Type B pancreatic cell (in vitro differentiated cells): ENCODE measurements at regions not wholly inside any gene's neighbourhood (a gene's known extent, or its start where the extent isn't known, plus 50 kb on each side); places are given as distances from the start of the nearest gene placed in this dataset.
"Not testable (repeated sequence)": the region's sequence is repeated elsewhere in the genome, so short reads cannot be mapped to it uniquely, and the experiment has no call there.

ENCODE experiments used
- DNase-seq: peaks from one replicate; pipeline ENCODE4 v3.0.0; 2021; ENCODE audit warnings: mixed read lengths; ENCODE audit not compliant: unreplicated experiment; ENCODE audit errors: extremely low spot score
- H3K27ac Mint-ChIP-seq: 2 replicates; pipeline ENCODE4 v1.8.0; 2021; ENCODE audit warnings: mild to moderate bottlenecking, mixed read lengths
- H3K27me3 Mint-ChIP-seq: 2 replicates; pipeline ENCODE4 v1.8.0; 2021; ENCODE audit warnings: mixed read lengths
- H3K36me3 Mint-ChIP-seq: 2 replicates; pipeline ENCODE4 v1.8.0; 2021; ENCODE audit warnings: mixed read lengths
- H3K4me1 Mint-ChIP-seq: one replicate; pipeline ENCODE4 v1.8.0; 2021; ENCODE audit warnings: mixed read lengths; ENCODE audit not compliant: unreplicated experiment
- H3K4me3 Mint-ChIP-seq: 2 replicates; pipeline ENCODE4 v1.8.0; 2021; ENCODE audit warnings: mild to moderate bottlenecking, mixed read lengths
- H3K9me3 Mint-ChIP-seq: 2 replicates; pipeline ENCODE4 v1.8.0; 2021; ENCODE audit warnings: mixed read lengths
- TF ChIP-seq, protein P1 (sequence below): fragments of 200-600 bp; sonication (generic); conservative IDR thresholded peaks from 2 replicates; pipeline ENCODE4 v1.5.0; 2021; ENCODE audit warnings: antibody characterized with exemption, mild to moderate bottlenecking

DNA sequence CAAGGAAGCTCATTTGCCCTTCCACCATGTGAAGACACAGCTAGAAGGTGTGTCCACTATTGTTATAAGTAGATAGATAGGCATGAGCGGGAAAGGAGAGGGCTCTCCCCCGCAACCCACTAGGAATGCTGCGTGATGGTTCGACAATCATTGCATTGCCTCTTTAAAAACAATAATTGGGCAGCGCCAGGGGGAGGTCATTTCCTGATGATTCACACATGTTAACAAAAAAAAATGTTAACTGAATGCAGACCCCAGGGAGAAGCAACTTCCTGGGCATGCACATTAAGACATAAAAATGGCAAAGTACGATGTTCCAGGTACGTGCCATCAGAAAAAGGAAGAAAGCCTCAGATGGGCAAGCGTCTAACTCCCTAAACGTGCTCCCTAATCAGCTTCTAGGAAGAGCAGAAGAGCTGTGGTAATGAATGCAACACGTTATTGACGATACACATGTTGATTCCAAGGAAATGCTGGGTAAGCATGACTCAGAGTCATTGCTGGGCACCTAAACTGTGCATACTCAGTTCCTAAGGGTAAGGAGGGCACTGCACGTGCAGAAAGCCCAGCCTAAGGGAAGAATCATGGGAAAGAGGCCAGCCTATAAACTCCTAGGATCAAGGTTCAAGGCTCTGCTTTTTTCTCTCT, 113.7 kb downstream of the FAM217A start:
- Mint-ChIP-seq H3K4me1 (peaks cover 15% of the 10 kb centered on the region), H3K36me3 (no peaks in the 10 kb centered on the region), H3K4me3 (no peak overlapping the region), H3K9me3 (no peaks in the 10 kb centered on the region), H3K27ac (no peak overlapping the region), H3K27me3 (no peaks in the 10 kb centered on the region)
- TF ChIP-seq, protein P1, sequence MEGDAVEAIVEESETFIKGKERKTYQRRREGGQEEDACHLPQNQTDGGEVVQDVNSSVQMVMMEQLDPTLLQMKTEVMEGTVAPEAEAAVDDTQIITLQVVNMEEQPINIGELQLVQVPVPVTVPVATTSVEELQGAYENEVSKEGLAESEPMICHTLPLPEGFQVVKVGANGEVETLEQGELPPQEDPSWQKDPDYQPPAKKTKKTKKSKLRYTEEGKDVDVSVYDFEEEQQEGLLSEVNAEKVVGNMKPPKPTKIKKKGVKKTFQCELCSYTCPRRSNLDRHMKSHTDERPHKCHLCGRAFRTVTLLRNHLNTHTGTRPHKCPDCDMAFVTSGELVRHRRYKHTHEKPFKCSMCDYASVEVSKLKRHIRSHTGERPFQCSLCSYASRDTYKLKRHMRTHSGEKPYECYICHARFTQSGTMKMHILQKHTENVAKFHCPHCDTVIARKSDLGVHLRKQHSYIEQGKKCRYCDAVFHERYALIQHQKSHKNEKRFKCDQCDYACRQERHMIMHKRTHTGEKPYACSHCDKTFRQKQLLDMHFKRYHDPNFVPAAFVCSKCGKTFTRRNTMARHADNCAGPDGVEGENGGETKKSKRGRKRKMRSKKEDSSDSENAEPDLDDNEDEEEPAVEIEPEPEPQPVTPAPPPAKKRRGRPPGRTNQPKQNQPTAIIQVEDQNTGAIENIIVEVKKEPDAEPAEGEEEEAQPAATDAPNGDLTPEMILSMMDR, result no peak
- DNase-seq, result no peak

DNA sequence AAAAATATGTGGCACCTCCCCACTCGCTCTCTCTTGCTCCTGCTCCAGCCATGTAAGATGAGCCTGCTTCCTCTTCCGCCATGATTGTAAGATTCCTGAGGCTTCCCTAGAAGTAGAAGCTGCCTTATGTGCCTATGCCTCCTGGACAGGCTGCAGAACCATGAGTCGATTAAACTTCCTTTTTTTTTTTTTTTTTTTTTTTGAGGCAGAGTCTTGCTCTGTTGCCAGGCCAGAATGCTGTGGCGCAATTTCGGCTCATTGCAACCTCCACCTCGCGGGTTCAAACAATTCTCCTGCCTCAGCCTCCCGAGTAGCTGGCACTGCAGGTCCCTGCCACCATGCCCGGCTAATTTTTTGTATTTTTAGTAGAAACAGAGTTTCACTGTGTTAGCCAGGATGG, 112.5 kb downstream of the FAM217A start:
- TF ChIP-seq, protein P1, result no peak
- DNase-seq, result no peak
- H3K4me1 Mint-ChIP-seq, result peaks cover 15% of the 10 kb centered on the region
- H3K9me3 Mint-ChIP-seq, result no peaks in the 10 kb centered on the region
- H3K4me3 Mint-ChIP-seq, result no peak overlapping the region
- H3K27me3 Mint-ChIP-seq, result no peaks in the 10 kb centered on the region
- no peak overlapping the region for H3K27ac Mint-ChIP-seq
- H3K36me3 Mint-ChIP-seq, result no peaks in the 10 kb centered on the region

DNA sequence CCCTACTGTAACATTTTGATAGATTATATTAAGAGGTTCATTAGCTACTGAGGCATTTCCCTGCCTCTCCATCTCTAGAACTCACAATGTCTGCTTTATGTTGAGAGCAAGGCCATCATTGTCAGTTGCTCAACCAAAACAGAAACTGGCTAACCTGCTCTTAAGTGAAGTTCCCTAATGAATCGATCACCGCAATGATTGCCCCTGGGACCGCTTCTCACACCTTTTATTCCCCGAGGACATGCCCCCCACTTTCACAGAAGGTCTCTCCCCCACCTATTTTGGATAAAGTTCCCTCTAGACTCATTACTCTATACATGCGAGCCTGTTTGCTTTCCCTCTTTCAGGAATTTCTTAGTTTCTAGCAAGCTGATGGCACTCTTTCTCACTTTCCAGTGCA, 108.8 kb downstream of the FAM217A start:
- TF ChIP-seq, protein P1, result no peak
- Mint-ChIP-seq H3K4me3 (no peak overlapping the region), H3K9me3 (peaks cover 4% of the 10 kb centered on the region), H3K36me3 (peaks cover 4% of the 10 kb centered on the region), H3K27me3 (no peaks in the 10 kb centered on the region), H3K4me1 (no peaks in the 10 kb centered on the region), H3K27ac (no peak overlapping the region)
- DNase-seq, result no peak

DNA sequence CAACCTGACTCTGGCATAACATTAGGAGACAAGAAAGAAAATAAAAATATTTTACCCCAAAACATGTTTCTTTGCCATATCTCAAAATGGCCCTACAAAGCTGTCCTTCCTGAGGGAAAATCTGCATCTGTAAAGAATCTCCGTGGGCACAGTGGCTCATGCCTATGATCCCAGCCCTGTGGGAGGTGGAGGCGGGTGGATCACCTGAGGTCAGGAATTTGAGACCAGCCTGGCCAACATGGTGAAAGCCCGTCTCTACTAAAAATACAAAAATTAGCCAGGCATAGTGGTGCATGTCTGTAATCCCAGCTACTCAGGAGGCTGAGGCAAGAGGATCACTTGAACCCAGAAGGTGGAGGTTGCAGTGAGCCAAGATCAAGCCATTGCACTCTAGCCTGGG, 105.8 kb downstream of the FAM217A start:
- not testable (repeated sequence) for H3K27me3 Mint-ChIP-seq, H3K4me3 Mint-ChIP-seq, DNase-seq, H3K27ac Mint-ChIP-seq, H3K9me3 Mint-ChIP-seq, H3K36me3 Mint-ChIP-seq, H3K4me1 Mint-ChIP-seq

DNA sequence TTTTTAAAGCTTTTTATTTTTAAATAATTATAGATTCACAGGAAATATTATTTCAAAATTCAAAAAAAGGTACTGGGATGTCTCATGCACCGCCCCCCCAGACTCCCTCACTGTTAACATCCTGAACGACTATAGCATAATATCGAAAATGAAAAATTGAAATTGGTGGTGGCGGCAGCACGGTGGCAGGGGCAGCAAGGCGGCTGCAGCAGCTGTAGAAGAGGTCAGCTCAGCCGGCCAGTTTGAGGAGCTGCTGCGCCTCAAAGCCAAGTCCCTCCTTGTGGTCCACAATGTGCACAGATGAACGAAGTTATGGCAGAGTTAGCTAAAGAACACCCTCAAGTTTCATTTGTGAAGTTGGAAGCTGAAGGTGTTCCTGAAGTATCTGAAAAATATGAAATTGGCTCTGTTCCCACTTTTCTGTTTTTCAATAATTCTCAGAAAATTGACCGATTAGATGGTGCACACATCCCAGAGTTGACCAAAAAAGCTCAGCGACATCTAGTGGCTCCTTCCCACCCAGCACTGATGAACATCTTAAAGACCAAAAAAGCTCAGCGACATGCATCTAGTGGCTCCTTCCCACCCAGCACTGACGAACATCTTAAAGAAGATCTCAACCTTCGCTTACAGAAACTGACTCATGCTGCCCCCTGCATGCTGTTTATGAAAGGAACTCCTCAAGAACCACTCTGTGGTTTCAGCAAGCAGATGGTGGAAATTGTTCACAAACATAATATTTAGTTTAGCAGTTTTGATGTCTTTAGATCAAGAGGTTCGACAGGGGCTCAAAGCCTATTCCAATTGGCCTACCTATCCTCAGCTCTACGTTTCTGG, 100.8 kb downstream of the FAM217A start:
- peaks cover 4% of the 10 kb centered on the region for H3K9me3 Mint-ChIP-seq
- no peaks in the 10 kb centered on the region for H3K27me3 Mint-ChIP-seq
- no peaks in the 10 kb centered on the region for H3K4me1 Mint-ChIP-seq
- TF ChIP-seq, protein P1, result peak; percentile 78
- no peak for DNase-seq
- H3K4me3 Mint-ChIP-seq, result no peak overlapping the region
- H3K36me3 Mint-ChIP-seq, result peaks cover 8% of the 10 kb centered on the region
- H3K27ac Mint-ChIP-seq, result no peak overlapping the region

DNA sequence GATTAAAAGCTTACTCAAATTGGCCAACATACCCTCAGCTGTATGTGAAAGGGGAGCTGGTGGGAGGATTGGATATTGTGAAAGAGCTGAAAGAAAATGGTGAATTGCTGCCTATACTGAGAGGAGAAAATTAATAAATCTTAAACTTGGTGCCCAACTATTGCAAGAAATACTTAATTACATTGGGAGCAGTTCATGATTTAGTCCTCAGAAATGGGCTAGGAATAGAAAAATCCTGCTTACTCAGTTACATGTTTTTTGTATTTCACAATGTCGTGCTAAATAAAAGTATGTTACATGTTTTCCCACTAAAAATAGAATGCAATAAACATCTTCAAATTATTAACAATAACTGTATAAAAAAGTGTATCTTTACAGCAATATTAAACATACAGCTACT, 100.0 kb downstream of the FAM217A start:
- H3K36me3 Mint-ChIP-seq, H3K27me3 Mint-ChIP-seq, DNase-seq, H3K27ac Mint-ChIP-seq, H3K9me3 Mint-ChIP-seq, H3K4me1 Mint-ChIP-seq, H3K4me3 Mint-ChIP-seq: not testable (repeated sequence)
